ENCODE measurements at regions not wholly inside any gene's neighbourhood (a gene's known extent, or its start where the extent isn't known, plus 50 kb on each side); places are given as distances from the start of the nearest gene placed in this dataset.
A peak's percentile ranks its signal among the peaks of the same experiment; 100 is the strongest.

- Histone ChIP-seq H3K9me3 (ENCODE audit: insufficient read depth, low read depth, low read length) (no peaks in the 10 kb centered on the region), H3K79me1 (ENCODE audit: low read length) (no peaks in the 10 kb centered on the region), H3K4me3 (ENCODE audit: low read depth, low read length) (no peak overlapping the region), H3K27ac (ENCODE audit: low read depth, low read length) (no peak overlapping the region), H2AK5ac (ENCODE audit: low read length) (no peak overlapping the region), H2BK5ac (ENCODE audit: low read depth, low read length, poor library complexity) (no peak overlapping the region), H4K12ac (ENCODE audit: low read depth, low read length) (no peak overlapping the region), H3K4me1 (ENCODE audit: control insufficient read depth in 1 of 2, insufficient read depth in 2 of 2, low read length in 2 of 2) (no peaks in the 10 kb centered on the region), H3K36me3 (ENCODE audit: control insufficient read depth in 1 of 2, insufficient read depth in 2 of 2, low read length in 2 of 2) (no peaks in the 10 kb centered on the region), H2BK12ac (ENCODE audit: low read length) (no peak overlapping the region), H3K79me2 (ENCODE audit: control insufficient read depth, insufficient read depth, low read length, poor library complexity) (no peaks in the 10 kb centered on the region), H4K8ac (ENCODE audit: low read depth, low read length) (no peak overlapping the region), H3K23ac (ENCODE audit: low read length) (no peak overlapping the region), H2AFZ (ENCODE audit: insufficient read depth, low read length, poor library complexity) (no peak overlapping the region), H3K9ac (ENCODE audit: low read length) (no peak overlapping the region), H3K18ac (ENCODE audit: low read length) (no peak overlapping the region), H3K14ac (ENCODE audit: low read length) (no peak overlapping the region), H3K27me3 (ENCODE audit: insufficient read depth, low read length) (no peaks in the 10 kb centered on the region), H4K91ac (ENCODE audit: low read depth, low read length) (no peak overlapping the region), H2BK120ac (ENCODE audit: insufficient read depth, low read length, poor library complexity) (no peak overlapping the region), H3K4me2 (ENCODE audit: low read length) (no peak overlapping the region), H3K4ac (ENCODE audit: low read depth, low read length) (no peak overlapping the region)
- DNase-seq = no peak
- no CpG with 5 or more reads among the region's 2 CpGs for WGBS (ENCODE audit: extremely low coverage, insufficient coverage, insufficient read length)
Measured at GRCh38 chr5:32887390-32887789, 176.3 kb downstream of the NPR3 start.

GRCh38 chr5:32889078-32889477, 178.0 kb downstream of the NPR3 start:
- Histone ChIP-seq H3K4me1 (ENCODE audit: control insufficient read depth in 1 of 2, insufficient read depth in 2 of 2, low read length in 2 of 2) (no peaks in the 10 kb centered on the region), H2AFZ (ENCODE audit: insufficient read depth, low read length, poor library complexity) (no peak overlapping the region), H3K4ac (ENCODE audit: low read depth, low read length) (no peak overlapping the region), H4K12ac (ENCODE audit: low read depth, low read length) (no peak overlapping the region), H3K4me3 (ENCODE audit: low read depth, low read length) (no peak overlapping the region), H3K27me3 (ENCODE audit: insufficient read depth, low read length) (no peaks in the 10 kb centered on the region), H3K9ac (ENCODE audit: low read length) (no peak overlapping the region), H3K79me1 (ENCODE audit: low read length) (no peaks in the 10 kb centered on the region), H2BK120ac (ENCODE audit: insufficient read depth, low read length, poor library complexity) (no peak overlapping the region), H2BK5ac (ENCODE audit: low read depth, low read length, poor library complexity) (no peak overlapping the region), H4K91ac (ENCODE audit: low read depth, low read length) (no peak overlapping the region), H2AK5ac (ENCODE audit: low read length) (no peak overlapping the region), H3K4me2 (ENCODE audit: low read length) (no peak overlapping the region), H3K14ac (ENCODE audit: low read length) (no peak overlapping the region), H3K9me3 (ENCODE audit: insufficient read depth, low read depth, low read length) (no peaks in the 10 kb centered on the region), H3K36me3 (ENCODE audit: control insufficient read depth in 1 of 2, insufficient read depth in 2 of 2, low read length in 2 of 2) (no peaks in the 10 kb centered on the region), H3K18ac (ENCODE audit: low read length) (no peak overlapping the region), H4K8ac (ENCODE audit: low read depth, low read length) (no peak overlapping the region), H2BK12ac (ENCODE audit: low read length) (no peak overlapping the region), H3K79me2 (ENCODE audit: control insufficient read depth, insufficient read depth, low read length, poor library complexity) (no peaks in the 10 kb centered on the region), H3K23ac (ENCODE audit: low read length) (no peak overlapping the region), H3K27ac (ENCODE audit: low read depth, low read length) (no peak overlapping the region)
- no CpG with 5 or more reads among the region's 1 CpG for WGBS (ENCODE audit: extremely low coverage, insufficient coverage, insufficient read length)
- DNase-seq = no peak

DNA sequence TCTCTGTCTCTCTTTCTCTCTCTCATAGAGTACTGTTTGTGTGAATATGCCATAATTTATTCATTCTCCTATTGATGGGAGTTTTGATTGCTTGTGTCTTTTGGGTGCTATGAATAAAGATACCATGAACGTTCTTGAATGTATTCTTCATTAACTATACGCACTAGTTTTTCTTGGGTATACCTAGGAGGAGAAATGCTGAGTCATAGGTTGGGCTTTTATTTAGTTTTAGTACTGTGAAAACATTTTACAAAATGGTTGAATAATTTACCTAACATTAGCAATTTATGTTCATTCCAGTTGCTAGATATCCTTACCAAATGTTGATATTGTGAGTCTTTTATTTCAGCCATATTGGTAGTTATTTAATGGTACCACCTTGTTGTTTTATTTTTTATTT, 192.5 kb downstream of the NPR3 start:
- no peak overlapping the region for H2BK12ac ChIP-seq (ENCODE audit: low read length)
- H4K8ac ChIP-seq (ENCODE audit: low read depth, low read length) = no peak overlapping the region
- no peaks in the 10 kb centered on the region for H3K79me2 ChIP-seq (ENCODE audit: control insufficient read depth, insufficient read depth, low read length, poor library complexity)
- no peak overlapping the region for H3K4me2 ChIP-seq (ENCODE audit: low read length)
- no peak overlapping the region for H2AFZ ChIP-seq (ENCODE audit: insufficient read depth, low read length, poor library complexity)
- no peak overlapping the region for H3K4me3 ChIP-seq (ENCODE audit: low read depth, low read length)
- no peak overlapping the region for H2BK5ac ChIP-seq (ENCODE audit: low read depth, low read length, poor library complexity)
- no peak overlapping the region for H4K91ac ChIP-seq (ENCODE audit: low read depth, low read length)
- no peak overlapping the region for H2AK5ac ChIP-seq (ENCODE audit: low read length)
- no peak overlapping the region for H3K9ac ChIP-seq (ENCODE audit: low read length)
- no peak overlapping the region for H4K12ac ChIP-seq (ENCODE audit: low read depth, low read length)
- H3K36me3 ChIP-seq (ENCODE audit: control insufficient read depth in 1 of 2, insufficient read depth in 2 of 2, low read length in 2 of 2) = no peaks in the 10 kb centered on the region
- H3K27ac ChIP-seq (ENCODE audit: low read depth, low read length) = no peak overlapping the region
- no peaks in the 10 kb centered on the region for H3K27me3 ChIP-seq (ENCODE audit: insufficient read depth, low read length)
- H3K18ac ChIP-seq (ENCODE audit: low read length) = no peak overlapping the region
- no peak for DNase-seq
- no peak overlapping the region for H3K23ac ChIP-seq (ENCODE audit: low read length)
- no peaks in the 10 kb centered on the region for H3K4me1 ChIP-seq (ENCODE audit: control insufficient read depth in 1 of 2, insufficient read depth in 2 of 2, low read length in 2 of 2)
- no peak overlapping the region for H3K4ac ChIP-seq (ENCODE audit: low read depth, low read length)
- H3K9me3 ChIP-seq (ENCODE audit: insufficient read depth, low read depth, low read length) = peaks cover 6% of the 10 kb centered on the region
- no peak overlapping the region for H3K14ac ChIP-seq (ENCODE audit: low read length)
- no CpG with 5 or more reads among the region's 2 CpGs for WGBS (ENCODE audit: extremely low coverage, insufficient coverage, insufficient read length)
- H3K79me1 ChIP-seq (ENCODE audit: low read length) = no peaks in the 10 kb centered on the region
- H2BK120ac ChIP-seq (ENCODE audit: insufficient read depth, low read length, poor library complexity) = no peak overlapping the region

- no peaks in the 10 kb centered on the region for H3K79me2 ChIP-seq (ENCODE audit: control insufficient read depth, insufficient read depth, low read length, poor library complexity)
- no peaks in the 10 kb centered on the region for H3K36me3 ChIP-seq (ENCODE audit: control insufficient read depth in 1 of 2, insufficient read depth in 2 of 2, low read length in 2 of 2)
- H3K4me1 ChIP-seq (ENCODE audit: control insufficient read depth in 1 of 2, insufficient read depth in 2 of 2, low read length in 2 of 2) = no peaks in the 10 kb centered on the region
- no peak overlapping the region for H3K4ac ChIP-seq (ENCODE audit: low read depth, low read length)
- H4K91ac ChIP-seq (ENCODE audit: low read depth, low read length) = no peak overlapping the region
- no peak overlapping the region for H2BK5ac ChIP-seq (ENCODE audit: low read depth, low read length, poor library complexity)
- H3K79me1 ChIP-seq (ENCODE audit: low read length) = no peaks in the 10 kb centered on the region
- no peak overlapping the region for H2AFZ ChIP-seq (ENCODE audit: insufficient read depth, low read length, poor library complexity)
- WGBS (ENCODE audit: extremely low coverage, insufficient coverage, insufficient read length) = no CpG with 5 or more reads among the region's 2 CpGs
- no peaks in the 10 kb centered on the region for H3K27me3 ChIP-seq (ENCODE audit: insufficient read depth, low read length)
- peak in 1 of 2 donors; percentile 1 for DNase-seq
- H3K4me2 ChIP-seq (ENCODE audit: low read length) = no peak overlapping the region
- no peak overlapping the region for H3K18ac ChIP-seq (ENCODE audit: low read length)
- no peak overlapping the region for H3K23ac ChIP-seq (ENCODE audit: low read length)
- H3K9me3 ChIP-seq (ENCODE audit: insufficient read depth, low read depth, low read length) = no peaks in the 10 kb centered on the region
- H3K9ac ChIP-seq (ENCODE audit: low read length) = no peak overlapping the region
- H2BK12ac ChIP-seq (ENCODE audit: low read length) = no peak overlapping the region
- no peak overlapping the region for H2BK120ac ChIP-seq (ENCODE audit: insufficient read depth, low read length, poor library complexity)
- H3K14ac ChIP-seq (ENCODE audit: low read length) = no peak overlapping the region
- H3K27ac ChIP-seq (ENCODE audit: low read depth, low read length) = no peak overlapping the region
- no peak overlapping the region for H4K8ac ChIP-seq (ENCODE audit: low read depth, low read length)
- no peak overlapping the region for H3K4me3 ChIP-seq (ENCODE audit: low read depth, low read length)
- H4K12ac ChIP-seq (ENCODE audit: low read depth, low read length) = no peak overlapping the region
- no peak overlapping the region for H2AK5ac ChIP-seq (ENCODE audit: low read length)
Measured at GRCh38 chr5:32908641-32909040, 197.5 kb downstream of the NPR3 start.
